HG02973 (cell line): ENCODE measurements at regions not wholly inside any gene's neighbourhood (a gene's known extent, or its start where the extent isn't known, plus 50 kb on each side); places are given as distances from the start of the nearest gene placed in this dataset.
A peak's percentile ranks its signal among the peaks of the same experiment; 100 is the strongest.

Experiments used
- ATAC-seq: cut with Tn5 transposase; IDR thresholded peaks from one replicate; pipeline ENCODE4 v1.9.1; 2021; ENCODE audit warnings: moderate library complexity; ENCODE audit not compliant: unreplicated experiment

GRCh38 chr9:99607842-99608448 lies 213.7 kb upstream of the NR4A3 start:
- no peak for ATAC-seq

DNA sequence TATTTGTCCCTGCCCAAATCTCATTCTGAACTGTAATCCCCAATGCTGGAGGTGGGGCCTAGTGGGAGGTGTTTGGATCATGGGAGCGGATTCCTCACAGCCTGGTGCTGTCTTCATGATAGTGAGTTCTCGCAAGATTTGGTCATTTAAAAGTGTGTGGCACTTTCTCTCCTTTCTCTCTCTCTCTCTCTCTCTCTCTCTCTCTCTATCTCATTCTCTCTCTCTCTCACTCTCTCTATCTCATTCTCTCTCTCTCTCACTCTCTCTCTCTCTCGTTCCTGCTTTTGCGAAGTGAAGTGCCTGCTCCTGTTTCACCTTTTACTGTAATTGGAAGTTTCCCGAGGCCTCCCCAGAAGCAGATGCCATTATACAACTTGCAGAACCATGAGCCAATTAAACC lies 207.3 kb upstream of the NR4A3 start:
- no peak for ATAC-seq

GRCh38 chr9:99621040-99621439 lies 200.6 kb upstream of the NR4A3 start:
- no peak for ATAC-seq

DNA sequence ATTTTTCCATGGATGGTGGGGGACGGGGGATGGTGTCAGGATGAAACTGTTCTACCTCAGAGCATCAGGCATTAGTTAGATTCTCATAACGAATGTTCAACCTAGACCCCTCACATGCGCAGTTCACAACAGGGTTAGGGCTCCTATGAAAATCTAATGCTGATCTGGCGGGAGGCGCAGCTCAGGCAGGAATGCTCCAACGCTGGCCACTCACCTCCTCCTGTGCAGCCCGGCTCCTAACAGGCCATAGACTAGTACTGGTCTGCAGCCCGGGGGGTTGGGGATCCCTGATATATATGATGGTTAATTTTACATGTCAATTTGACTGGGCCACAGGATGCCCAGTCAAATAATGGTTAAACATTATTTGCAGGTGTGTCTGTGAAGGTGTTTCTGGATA lies 199.0 kb upstream of the NR4A3 start:
- ATAC-seq: no peak

- no peak for ATAC-seq
Measured at GRCh38 chr9:99623780-99624364, 197.8 kb upstream of the NR4A3 start.

DNA sequence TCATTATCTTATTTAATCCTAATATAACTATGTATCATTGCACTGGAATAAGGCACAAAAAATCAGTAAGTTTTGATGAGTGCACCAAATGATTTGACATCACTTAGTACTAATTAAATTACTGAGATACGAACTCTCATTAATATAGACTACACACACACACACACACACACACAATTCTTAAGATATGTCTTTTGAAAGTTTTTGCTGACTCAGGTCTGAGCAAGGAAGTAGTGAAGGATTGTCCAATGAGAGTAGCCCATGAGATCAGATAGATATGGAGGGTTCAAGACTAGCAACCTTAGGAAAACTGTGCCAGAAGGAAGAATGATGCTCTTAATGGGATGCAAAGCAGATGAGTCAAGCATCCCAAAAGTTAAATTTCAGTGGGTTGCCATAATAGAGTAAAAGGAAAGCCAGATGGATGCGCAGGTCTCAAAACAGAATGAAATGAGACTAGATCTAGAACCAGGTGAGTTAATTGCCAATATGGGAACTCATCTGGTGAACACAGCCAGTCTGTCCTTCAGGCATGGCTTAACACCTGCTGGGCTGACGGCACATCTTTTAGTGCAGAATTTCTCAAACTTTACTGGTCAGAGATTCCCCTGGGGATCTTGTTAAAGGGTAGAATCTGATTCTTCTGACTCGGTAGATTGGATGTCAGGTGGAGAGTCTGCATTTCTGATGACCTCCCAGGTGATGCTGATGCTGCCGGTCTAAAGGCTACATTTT lies 197.0 kb upstream of the NR4A3 start:
- ATAC-seq: no peak

GRCh38 chr9:99626426-99626825 lies 195.3 kb upstream of the NR4A3 start:
- no peak for ATAC-seq

GRCh38 chr9:99628285-99628684 lies 193.4 kb upstream of the NR4A3 start:
- ATAC-seq: no peak

GRCh38 chr9:99628849-99629620 lies 192.7 kb upstream of the NR4A3 start:
- ATAC-seq: no peak

GRCh38 chr9:99632349-99633038 lies 189.2 kb upstream of the NR4A3 start:
- ATAC-seq: no peak

DNA sequence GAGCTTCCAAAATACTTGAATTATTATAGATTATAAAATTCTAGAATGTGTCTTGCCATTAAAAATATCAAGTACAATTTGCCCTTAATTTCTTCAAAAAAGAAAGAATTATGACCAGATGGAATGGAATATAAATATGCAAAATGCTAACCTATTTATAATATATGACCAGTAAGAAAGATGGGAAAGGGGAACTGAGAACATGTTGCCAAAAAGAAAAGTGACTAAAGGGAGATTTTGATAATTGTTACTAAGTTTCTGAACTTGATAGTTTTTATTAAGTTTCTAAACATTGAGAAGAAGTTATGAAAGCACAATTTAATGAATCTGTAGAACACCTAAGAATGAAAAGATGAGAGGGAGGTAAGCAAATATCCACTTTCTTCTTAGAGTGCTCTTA lies 188.4 kb upstream of the NR4A3 start:
- no peak for ATAC-seq

DNA sequence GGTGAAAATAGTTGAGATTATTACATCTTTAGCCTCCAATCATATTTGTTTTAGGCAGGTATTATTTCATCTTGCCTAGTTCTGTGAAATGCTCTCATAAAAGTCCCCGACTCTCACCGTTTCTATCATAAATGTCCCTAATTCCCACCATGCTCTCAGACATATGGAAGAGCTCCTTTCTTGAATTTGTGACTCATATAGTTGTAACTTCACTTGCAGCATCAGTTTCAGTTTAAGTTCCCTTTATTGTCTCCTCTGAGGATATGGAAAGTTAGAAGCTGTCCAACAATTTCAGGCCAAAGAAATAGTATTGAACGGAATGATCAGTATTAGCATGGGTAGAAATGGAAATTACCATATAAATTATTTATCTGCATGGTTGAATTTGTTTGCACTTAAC lies 187.5 kb upstream of the NR4A3 start:
- no peak for ATAC-seq

GRCh38 chr9:99635032-99635431 lies 186.7 kb upstream of the NR4A3 start:
- ATAC-seq: no peak

DNA sequence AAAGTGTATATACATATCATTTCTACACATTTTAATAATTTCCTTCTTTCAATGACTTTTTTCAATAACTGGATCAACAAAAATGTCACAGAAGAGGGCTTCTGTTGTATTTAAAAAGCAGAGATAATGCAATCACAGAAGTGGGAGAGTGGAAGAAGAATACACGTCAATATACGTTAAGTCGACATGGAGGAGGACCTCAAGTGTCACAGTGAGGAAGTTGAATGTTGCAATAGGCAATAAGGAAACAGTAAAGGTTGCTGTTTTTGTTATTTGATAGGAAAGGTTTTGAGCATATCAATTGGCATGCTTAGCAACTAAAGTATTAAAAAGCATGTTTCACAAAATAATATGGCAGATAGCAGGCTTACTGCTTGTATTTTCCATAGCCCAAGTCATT lies 184.0 kb upstream of the NR4A3 start:
- no peak for ATAC-seq

GRCh38 chr9:99638971-99639370 lies 182.7 kb upstream of the NR4A3 start:
- ATAC-seq: no peak

GRCh38 chr9:99647604-99648003 lies 174.1 kb upstream of the NR4A3 start:
- ATAC-seq: no peak

DNA sequence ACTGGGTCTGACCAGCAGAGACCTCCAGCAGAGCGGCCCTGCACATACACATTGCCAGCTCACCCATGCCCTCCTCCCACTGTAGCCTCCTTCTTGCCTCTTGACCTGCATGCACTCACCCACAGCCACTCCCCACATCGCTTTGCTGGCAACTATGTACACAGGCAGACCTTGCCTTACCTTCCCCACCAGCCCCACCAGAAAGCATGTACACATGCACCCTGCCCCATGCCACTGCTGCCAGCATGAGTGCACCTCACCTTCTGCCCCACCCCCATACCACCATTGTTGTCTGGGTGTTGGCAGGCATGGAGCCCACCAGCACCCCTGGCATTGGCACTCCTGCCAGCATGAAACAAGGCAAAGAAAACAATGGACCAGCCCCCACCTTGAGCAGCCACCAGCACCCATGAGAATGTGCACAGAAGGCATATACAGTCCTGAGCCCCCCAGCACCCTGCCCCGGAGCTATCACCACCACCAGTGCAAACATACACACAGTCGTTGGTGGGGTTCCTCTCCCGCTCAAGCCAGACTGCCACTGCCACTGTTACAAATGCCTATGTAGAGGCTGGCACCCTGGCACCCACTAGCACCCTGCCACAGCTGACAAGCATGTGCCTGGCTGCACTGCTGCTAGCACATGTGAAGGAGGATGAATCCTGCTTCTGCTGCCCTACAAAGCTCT lies 171.4 kb upstream of the NR4A3 start:
- no peak for ATAC-seq

- ATAC-seq: peak; percentile 86
Measured at GRCh38 chr9:99660191-99660636, 161.5 kb upstream of the NR4A3 start.

DNA sequence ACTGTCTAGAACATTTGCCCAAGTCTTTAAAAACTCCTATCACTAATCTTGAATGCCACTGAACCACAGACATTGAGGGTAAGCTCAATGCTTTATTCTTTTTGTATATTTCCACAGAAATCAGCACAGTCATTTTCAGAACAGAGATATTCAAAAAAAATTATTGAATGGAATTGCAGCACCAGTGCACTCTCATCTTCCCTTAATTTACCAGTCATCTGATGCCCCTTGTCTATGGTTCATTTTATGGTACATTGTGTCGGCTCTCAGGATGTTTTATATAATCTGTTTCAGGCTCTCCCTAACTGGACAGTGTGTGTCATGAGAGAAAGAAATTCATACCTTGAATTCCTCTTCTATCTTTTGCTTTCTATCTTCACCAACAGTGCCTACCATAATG lies 158.4 kb upstream of the NR4A3 start:
- no peak for ATAC-seq

- ATAC-seq: no peak
Measured at GRCh38 chr9:99663856-99664255, 157.8 kb upstream of the NR4A3 start.
